ENCODE measurements at regions not wholly inside any gene's neighbourhood (a gene's known extent, or its start where the extent isn't known, plus 50 kb on each side); places are given as distances from the start of the nearest gene placed in this dataset.

- DNase-seq (ENCODE audit: low spot score) (no peak), ATAC-seq (ENCODE audit: low FRiP score) (no peak)
- no peak for TF ChIP-seq CTCF (IDR thresholded peaks at IDR 0.05)
Observed at GRCh38 chrX:39211501-39211900, 410.2 kb downstream of the MID1IP1 start.

- no peak for TF ChIP-seq CTCF (IDR thresholded peaks at IDR 0.05)
- no peak for ATAC-seq (ENCODE audit: low FRiP score)
- no peak for DNase-seq (ENCODE audit: low spot score)
Observed at GRCh38 chrX:39212456-39212855, 411.2 kb downstream of the MID1IP1 start.

- TF ChIP-seq CTCF (IDR thresholded peaks at IDR 0.05), result no peak
- ATAC-seq (ENCODE audit: low FRiP score) (no peak), DNase-seq (ENCODE audit: low spot score) (no peak)
Observed at GRCh38 chrX:39214387-39215126, 413.3 kb downstream of the MID1IP1 start.

- no peak for TF ChIP-seq CTCF (IDR thresholded peaks at IDR 0.05)
- ATAC-seq (ENCODE audit: low FRiP score) (no peak), DNase-seq (ENCODE audit: low spot score) (no peak)
Observed at GRCh38 chrX:39220952-39221351, 419.7 kb downstream of the MID1IP1 start.

GRCh38 chrX:39222346-39223113 lies 421.3 kb downstream of the MID1IP1 start:
- DNase-seq (ENCODE audit: low spot score) (no peak), ATAC-seq (ENCODE audit: low FRiP score) (no peak)
- no peak for TF ChIP-seq CTCF (IDR thresholded peaks at IDR 0.05)

GRCh38 chrX:39226251-39226650 lies 425.0 kb downstream of the MID1IP1 start:
- DNase-seq (ENCODE audit: low spot score) (no peak), ATAC-seq (ENCODE audit: low FRiP score) (no peak)
- no peak for TF ChIP-seq CTCF (IDR thresholded peaks at IDR 0.05)

- ATAC-seq (ENCODE audit: low FRiP score) (no peak), DNase-seq (ENCODE audit: low spot score) (no peak)
- TF ChIP-seq CTCF (IDR thresholded peaks at IDR 0.05), result no peak
Observed at GRCh38 chrX:39227371-39227770, 426.1 kb downstream of the MID1IP1 start.
